ENCODE measurements at regions not wholly inside any gene's neighbourhood (a gene's known extent, or its start where the extent isn't known, plus 50 kb on each side); places are given as distances from the start of the nearest gene placed in this dataset.

DNA sequence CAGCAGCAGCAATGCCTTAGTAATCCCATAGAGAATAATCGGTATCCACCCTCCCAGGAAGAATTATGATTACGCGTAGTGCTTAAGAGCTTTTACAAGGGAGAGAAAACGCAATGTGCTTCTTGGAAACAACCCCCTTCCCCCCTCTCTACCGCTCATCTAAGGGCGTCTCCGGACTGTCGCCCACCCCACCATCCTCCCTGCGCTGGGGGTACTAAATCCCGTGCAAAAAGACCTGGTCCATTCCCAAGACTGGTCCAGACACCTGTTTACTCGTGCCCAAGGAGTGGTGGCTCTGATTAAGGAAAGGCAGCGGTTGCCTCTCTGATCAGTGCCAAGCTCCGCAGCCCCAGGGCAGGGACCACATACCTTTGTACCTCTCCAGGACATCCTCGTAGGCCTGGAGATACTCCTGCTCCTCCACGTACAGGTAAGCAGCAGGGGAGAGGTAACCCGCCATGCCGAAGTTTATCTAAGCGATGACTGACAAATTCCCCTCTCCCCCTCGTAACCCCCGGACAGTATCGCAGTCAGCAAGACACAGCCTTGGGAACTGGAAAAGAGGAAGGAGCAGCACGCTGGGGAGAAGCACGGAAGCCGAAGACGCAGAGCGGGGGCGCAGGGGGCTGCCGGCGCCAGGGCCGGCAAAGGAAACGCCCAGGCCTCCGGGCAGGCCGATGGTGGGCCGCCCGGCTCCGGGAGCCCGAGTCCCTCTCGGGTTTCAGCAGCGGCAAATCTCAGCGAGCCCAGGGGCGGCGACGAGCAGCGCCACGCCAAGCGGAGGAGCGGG, 112.0 kb upstream of the BEND6 start:
- TF ChIP-seq YY1 (IDR thresholded peaks at IDR 0.05; ENCODE audit: insufficient read depth, insufficient read length), result no peak
- TF ChIP-seq ZNF274 (IDR thresholded peaks at IDR 0.05; ENCODE audit: low read depth, low read length), result no peak
- no peak for TF ChIP-seq SUZ12 (IDR thresholded peaks at IDR 0.05; ENCODE audit: extremely low read depth, insufficient read depth, insufficient read length)

Data from NT2/D1 (cell line).